DND-41 (cell line): ENCODE measurements at regions not wholly inside any gene's neighbourhood (a gene's known extent, or its start where the extent isn't known, plus 50 kb on each side); places are given as distances from the start of the nearest gene placed in this dataset.

Experiments used
- ATAC-seq: fragments of 200-7000 bp; cut with Tn5 transposase; 3 replicates; pipeline ENCODE4 v1.9.1; 2021; ENCODE audit warnings: low read depth; ENCODE audit not compliant: insufficient read depth
- DNase-seq: peaks from one replicate; pipeline ENCODE4 v3.0.0-alpha.2; 2020
- H2AFZ ChIP-seq: 2 replicates; pipeline ENCODE4 v1.6.0; 2012; ENCODE audit warnings: low read depth, low read length
- H3K27ac ChIP-seq: 2 replicates; pipeline ENCODE4 v1.5.1; 2012; ENCODE audit warnings: low read length, inconsistent platforms
- H3K27me3 ChIP-seq: fragments of 200-600 bp; sonication (generic); 2 replicates; pipeline ENCODE4 v1.6.0; 2012; ENCODE audit warnings: low read length, mild to moderate bottlenecking, inconsistent platforms; ENCODE audit not compliant: insufficient read depth, poor library complexity
- H3K36me3 ChIP-seq: 2 replicates; pipeline ENCODE4 v1.5.1; 2012; ENCODE audit warnings: low read length, inconsistent platforms; ENCODE audit not compliant: insufficient read depth
- H3K4me1 ChIP-seq: 2 replicates; pipeline ENCODE4 v1.5.1; 2012; ENCODE audit warnings: mild to moderate bottlenecking, low read length; ENCODE audit not compliant: insufficient read depth
- H3K4me2 ChIP-seq: 2 replicates; pipeline ENCODE4 v1.6.0; 2012; ENCODE audit warnings: mild to moderate bottlenecking, moderate library complexity, low read length, inconsistent platforms; ENCODE audit not compliant: insufficient read depth
- H3K4me3 ChIP-seq, 2 experiments: fragments of 200-600 bp in 1 of 2; shearing (Covaris generic) in 1 of 2; 2 replicates each; pipeline ENCODE4 v1.5.1; 2012 to 2016; ENCODE audit warnings: inconsistent platforms in 2 of 2, low read length in 2 of 2, mild to moderate bottlenecking in 2 of 2, low read depth in 1 of 2, moderate library complexity in 1 of 2
- H3K79me2 ChIP-seq: 2 replicates; pipeline ENCODE4 v1.6.0; 2012; ENCODE audit warnings: low read length, inconsistent platforms; ENCODE audit not compliant: insufficient read depth
- H3K9ac ChIP-seq: 2 replicates; pipeline ENCODE4 v1.6.0; 2012; ENCODE audit warnings: low read depth, mild to moderate bottlenecking, inconsistent platforms, low read length, moderate library complexity
- H3K9me3 ChIP-seq: 2 replicates; pipeline ENCODE4 v1.5.1; 2012; ENCODE audit warnings: low read length, moderate library complexity, mild to moderate bottlenecking, inconsistent platforms; ENCODE audit not compliant: insufficient read depth, severe bottlenecking
- H4K20me1 ChIP-seq: 2 replicates; pipeline ENCODE4 v1.6.0; 2012; ENCODE audit warnings: low read length; ENCODE audit not compliant: insufficient read depth
- EZH2 ChIP-seq: IDR thresholded peaks from 3 replicates; pipeline ENCODE4 v1.6.1; 2012; ENCODE audit warnings: borderline replicate concordance, low read depth, mild to moderate bottlenecking, moderate library complexity, low read length, inconsistent platforms; ENCODE audit not compliant: severe bottlenecking
- TF ChIP-seq, protein P1 (sequence below): IDR thresholded peaks from 2 replicates; pipeline ENCODE4 v1.5.1; 2012; ENCODE audit warnings: borderline replicate concordance, low read length, moderate library complexity, mild to moderate bottlenecking; ENCODE audit not compliant: poor library complexity, severe bottlenecking; ENCODE audit errors: extremely low read depth

DNA sequence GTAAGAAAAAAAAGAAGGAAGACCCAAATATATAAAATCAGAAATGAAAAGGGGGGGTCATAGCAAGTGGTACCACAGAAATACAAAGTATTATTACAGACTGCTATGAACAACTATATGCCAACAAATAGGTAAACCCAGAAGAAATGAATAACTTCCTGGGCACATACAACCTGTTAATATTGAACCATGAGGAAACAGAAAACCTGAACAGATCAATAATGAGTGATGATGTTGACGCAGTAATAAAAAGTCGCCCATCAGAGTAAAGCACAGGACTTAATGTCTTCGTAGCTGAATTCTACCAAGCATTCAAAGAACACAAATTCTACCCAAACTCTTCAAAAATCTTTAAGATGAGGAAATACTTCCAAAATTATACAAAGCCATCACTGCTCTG is 921.6 kb upstream of the SEMA6D start:
- Histone ChIP-seq H3K27me3 (no peaks in the 10 kb centered on the region), H3K4me3 (no peak overlapping the region), H4K20me1 (no peaks in the 10 kb centered on the region), H3K9ac (no peak overlapping the region), H3K4me2 (no peak overlapping the region), H2AFZ (no peak overlapping the region), H3K79me2 (no peaks in the 10 kb centered on the region), H3K36me3 (no peaks in the 10 kb centered on the region), H3K9me3 (no peaks in the 10 kb centered on the region), H3K27ac (no peak overlapping the region), H3K4me1 (no peaks in the 10 kb centered on the region)
- ATAC-seq (no peak), DNase-seq (no peak)
- no peak for TF ChIP-seq EZH2
- TF ChIP-seq, protein P1, sequence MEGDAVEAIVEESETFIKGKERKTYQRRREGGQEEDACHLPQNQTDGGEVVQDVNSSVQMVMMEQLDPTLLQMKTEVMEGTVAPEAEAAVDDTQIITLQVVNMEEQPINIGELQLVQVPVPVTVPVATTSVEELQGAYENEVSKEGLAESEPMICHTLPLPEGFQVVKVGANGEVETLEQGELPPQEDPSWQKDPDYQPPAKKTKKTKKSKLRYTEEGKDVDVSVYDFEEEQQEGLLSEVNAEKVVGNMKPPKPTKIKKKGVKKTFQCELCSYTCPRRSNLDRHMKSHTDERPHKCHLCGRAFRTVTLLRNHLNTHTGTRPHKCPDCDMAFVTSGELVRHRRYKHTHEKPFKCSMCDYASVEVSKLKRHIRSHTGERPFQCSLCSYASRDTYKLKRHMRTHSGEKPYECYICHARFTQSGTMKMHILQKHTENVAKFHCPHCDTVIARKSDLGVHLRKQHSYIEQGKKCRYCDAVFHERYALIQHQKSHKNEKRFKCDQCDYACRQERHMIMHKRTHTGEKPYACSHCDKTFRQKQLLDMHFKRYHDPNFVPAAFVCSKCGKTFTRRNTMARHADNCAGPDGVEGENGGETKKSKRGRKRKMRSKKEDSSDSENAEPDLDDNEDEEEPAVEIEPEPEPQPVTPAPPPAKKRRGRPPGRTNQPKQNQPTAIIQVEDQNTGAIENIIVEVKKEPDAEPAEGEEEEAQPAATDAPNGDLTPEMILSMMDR: no peak

GRCh38 chr15:46808834-46809233 is 908.5 kb upstream of the SEMA6D start:
- no peaks in the 10 kb centered on the region for H4K20me1 ChIP-seq
- TF ChIP-seq EZH2: no peak
- TF ChIP-seq, protein P1: no peak
- H3K79me2 ChIP-seq: no peaks in the 10 kb centered on the region
- H3K9me3 ChIP-seq: no peaks in the 10 kb centered on the region
- no peak overlapping the region for H3K27ac ChIP-seq
- no peaks in the 10 kb centered on the region for H3K36me3 ChIP-seq
- no peaks in the 10 kb centered on the region for H3K27me3 ChIP-seq
- no peaks in the 10 kb centered on the region for H3K4me1 ChIP-seq
- H3K4me3 ChIP-seq: no peak overlapping the region
- no peak for DNase-seq
- no peak for ATAC-seq
- H2AFZ ChIP-seq: no peak overlapping the region
- H3K9ac ChIP-seq: no peak overlapping the region
- H3K4me2 ChIP-seq: no peak overlapping the region

- Histone ChIP-seq H2AFZ (no peak overlapping the region), H3K4me3 (no peak overlapping the region), H3K4me2 (no peak overlapping the region), H3K27me3 (no peaks in the 10 kb centered on the region), H3K4me1 (no peaks in the 10 kb centered on the region), H3K9me3 (no peaks in the 10 kb centered on the region), H4K20me1 (no peaks in the 10 kb centered on the region), H3K36me3 (no peaks in the 10 kb centered on the region), H3K27ac (no peak overlapping the region), H3K9ac (no peak overlapping the region), H3K79me2 (no peaks in the 10 kb centered on the region)
- no peak for TF ChIP-seq EZH2
- TF ChIP-seq, protein P1: no peak
- DNase-seq: no peak
- no peak for ATAC-seq
Observed at GRCh38 chr15:46815240-46815639, 902.1 kb upstream of the SEMA6D start.

- H2AFZ ChIP-seq: no peak overlapping the region
- H3K27ac ChIP-seq: no peak overlapping the region
- ATAC-seq (no peak), DNase-seq (no peak)
- no peaks in the 10 kb centered on the region for H3K9me3 ChIP-seq
- H3K9ac ChIP-seq: no peak overlapping the region
- H4K20me1 ChIP-seq: no peaks in the 10 kb centered on the region
- TF ChIP-seq, protein P1: no peak
- TF ChIP-seq EZH2: no peak
- H3K4me1 ChIP-seq: no peaks in the 10 kb centered on the region
- no peaks in the 10 kb centered on the region for H3K27me3 ChIP-seq
- H3K79me2 ChIP-seq: no peaks in the 10 kb centered on the region
- no peaks in the 10 kb centered on the region for H3K36me3 ChIP-seq
- no peak overlapping the region for H3K4me2 ChIP-seq
- no peak overlapping the region for H3K4me3 ChIP-seq
Observed at GRCh38 chr15:46815765-46816164, 901.5 kb upstream of the SEMA6D start.
